GM21381 (cell line): ENCODE measurements at regions not wholly inside any gene's neighbourhood (a gene's known extent, or its start where the extent isn't known, plus 50 kb on each side); places are given as distances from the start of the nearest gene placed in this dataset.

Source experiments
- ATAC-seq: cut with Tn5 transposase; IDR thresholded peaks from one replicate; pipeline ENCODE4 v1.9.1; 2021; ENCODE audit warnings: mild to moderate bottlenecking, moderate library complexity; ENCODE audit not compliant: unreplicated experiment

DNA sequence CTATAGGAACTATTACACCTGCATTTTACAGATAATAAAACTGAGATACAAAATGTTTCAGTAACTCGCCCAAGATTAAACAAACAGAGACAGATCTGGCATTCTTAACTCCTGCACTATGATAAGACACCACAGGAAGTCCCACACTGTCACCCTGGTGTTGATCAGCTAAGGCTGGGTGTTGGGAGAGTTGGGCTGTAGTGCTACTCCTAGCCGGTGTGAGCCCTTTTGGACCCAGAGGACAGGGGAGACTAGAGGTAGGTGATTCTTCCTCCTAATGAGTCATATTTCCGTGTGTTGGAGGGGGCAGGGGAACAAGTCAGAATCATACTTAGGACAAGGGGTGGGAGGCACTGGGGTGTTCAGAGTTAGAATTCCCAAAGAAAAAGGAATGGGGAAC is 353.2 kb upstream of the TENM4 start:
- no peak for ATAC-seq

- no peak for ATAC-seq
These were observed 346.1 kb upstream of the TENM4 start for GRCh38 chr11:79786961-79787360.

DNA sequence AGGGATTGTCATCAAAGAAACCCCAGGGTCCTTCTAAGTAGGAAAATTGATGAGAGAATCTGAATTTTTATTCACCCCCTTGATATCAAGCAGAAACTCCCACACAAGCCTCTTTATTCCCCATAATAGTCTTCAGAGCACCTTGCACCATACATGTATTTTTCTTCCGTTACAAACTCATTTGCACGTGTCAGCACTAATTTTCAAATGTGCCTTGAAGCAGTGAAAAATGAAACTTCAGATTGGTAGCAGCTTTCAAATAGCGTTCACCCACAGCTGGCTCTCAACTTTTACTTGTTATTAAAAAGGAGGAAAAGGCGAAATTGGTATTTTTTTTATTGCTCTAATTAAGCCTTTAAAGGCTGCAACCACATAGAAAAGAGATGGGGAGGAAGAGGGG is 343.0 kb upstream of the TENM4 start:
- no peak for ATAC-seq

DNA sequence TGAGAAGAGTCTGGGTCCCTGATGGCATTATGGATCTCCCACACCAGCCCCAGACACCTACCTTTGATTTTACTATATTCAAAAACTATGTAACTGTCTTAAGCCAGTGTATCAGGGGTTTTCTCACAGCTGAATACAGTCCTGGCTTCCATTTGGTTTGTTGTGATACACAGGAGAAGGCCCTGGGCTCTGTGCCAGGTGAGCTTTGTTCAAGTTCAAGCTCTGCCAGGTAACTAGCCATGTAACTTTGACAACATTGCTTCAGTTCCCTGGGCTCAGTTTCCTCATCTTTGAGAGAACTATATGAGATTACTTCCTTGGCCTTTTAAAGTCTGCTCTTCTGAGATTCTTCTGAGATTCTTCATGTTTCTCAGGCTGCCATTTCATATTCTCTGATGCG is 327.5 kb upstream of the TENM4 start:
- ATAC-seq = no peak

- no peak for ATAC-seq
These were observed 321.6 kb upstream of the TENM4 start for GRCh38 chr11:79762279-79762921.

DNA sequence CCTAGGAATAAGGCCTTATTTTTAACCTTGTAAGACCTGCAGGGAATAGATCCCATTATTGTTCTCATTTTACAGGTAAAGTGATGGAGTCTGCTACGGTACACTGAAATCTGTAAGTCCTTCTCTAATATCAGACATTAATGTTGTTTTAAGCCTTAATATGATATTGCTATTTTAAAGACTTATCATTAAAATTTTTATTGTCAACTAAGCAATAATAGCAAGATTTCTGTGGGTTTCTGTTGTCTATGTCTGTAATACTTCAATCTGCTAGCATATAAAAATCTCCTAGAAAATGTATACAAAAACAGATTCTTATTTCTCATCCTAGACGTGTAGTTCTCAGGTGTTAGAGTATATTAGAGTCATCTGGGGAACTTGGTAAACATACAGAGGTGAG is 317.5 kb upstream of the TENM4 start:
- ATAC-seq = no peak

GRCh38 chr11:79747406-79747805 is 306.6 kb upstream of the TENM4 start:
- ATAC-seq = no peak

- ATAC-seq = no peak
These were observed 304.1 kb upstream of the TENM4 start for GRCh38 chr11:79744941-79745340.

- no peak for ATAC-seq
These were observed 301.3 kb upstream of the TENM4 start for GRCh38 chr11:79742176-79742575.

DNA sequence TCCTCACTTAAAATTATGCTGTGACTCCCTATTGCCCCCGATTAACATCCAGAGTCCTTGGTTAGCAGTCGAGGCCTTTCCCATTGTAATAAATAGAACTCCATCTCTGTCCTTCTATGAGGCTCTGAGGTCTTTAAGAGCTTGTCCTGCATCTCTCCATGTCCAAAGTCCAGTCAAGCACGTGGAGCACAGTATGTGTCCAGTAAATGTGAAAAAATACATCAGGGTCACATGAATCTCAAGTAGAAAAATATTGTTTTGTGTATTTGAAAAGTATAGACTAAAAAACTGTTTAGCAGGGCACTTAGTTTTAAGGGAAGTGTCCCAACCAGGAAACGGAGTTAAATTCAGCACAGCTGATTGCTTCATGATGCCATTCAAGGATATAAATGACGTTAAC is 298.8 kb upstream of the TENM4 start:
- no peak for ATAC-seq

DNA sequence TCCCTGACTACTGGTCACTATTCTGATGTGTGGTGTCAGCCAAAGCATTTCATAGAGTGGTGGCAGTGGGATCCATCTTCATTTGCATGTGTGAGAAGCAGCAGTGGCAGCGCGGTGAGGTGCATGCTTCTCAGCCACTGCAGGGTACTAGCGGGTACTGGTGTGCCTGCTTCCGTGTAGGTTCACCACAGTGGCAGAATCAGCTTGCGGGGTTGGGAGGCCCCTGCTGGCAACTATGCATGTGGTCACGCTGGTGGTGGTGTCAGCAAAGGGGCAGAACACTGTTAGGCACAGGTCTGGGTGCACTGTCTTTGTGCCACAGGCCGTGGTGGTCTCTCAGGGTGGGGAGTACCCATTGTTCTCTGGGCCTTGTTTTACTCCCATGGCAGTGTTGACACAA is 286.4 kb upstream of the TENM4 start:
- ATAC-seq = no peak

DNA sequence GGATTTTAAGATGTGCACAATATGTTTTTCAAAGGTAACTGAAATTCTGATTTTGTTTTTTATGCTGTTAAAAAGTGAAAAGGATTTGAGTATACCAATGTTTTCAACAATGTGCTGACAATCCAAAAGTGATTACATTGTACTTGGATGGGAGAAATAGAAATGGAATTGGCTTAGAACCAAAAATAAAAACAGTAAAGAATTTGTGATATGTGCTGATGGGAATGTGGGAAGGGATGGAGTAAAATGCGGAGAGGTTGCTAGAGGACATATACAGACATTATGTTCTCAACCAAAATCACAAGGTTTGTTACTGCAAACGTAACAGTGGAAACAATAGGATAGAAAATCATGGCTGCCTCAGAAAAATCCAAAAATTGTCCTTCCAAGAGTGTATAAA is 279.3 kb upstream of the TENM4 start:
- no peak for ATAC-seq

GRCh38 chr11:79708319-79708932 is 267.6 kb upstream of the TENM4 start:
- no peak for ATAC-seq

- no peak for ATAC-seq
These were observed 264.8 kb upstream of the TENM4 start for GRCh38 chr11:79705648-79706047.

DNA sequence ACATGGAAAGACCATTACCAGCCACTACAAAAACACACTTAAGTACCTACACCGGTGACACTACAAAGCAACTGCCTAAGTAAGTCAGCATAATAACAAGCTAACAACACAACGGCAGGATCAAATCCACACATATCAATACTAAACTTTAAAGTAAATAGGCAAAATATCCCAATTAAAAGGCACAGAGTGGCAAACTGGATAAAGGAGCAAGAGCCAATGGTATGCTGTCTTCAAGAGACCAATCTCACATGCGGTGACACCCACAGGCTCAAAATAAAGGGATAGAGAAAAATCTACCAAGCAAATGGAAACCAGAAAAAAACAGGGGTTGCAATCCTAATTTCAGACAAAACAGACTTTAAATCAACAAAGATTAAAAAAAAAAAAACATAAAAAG is 261.5 kb upstream of the TENM4 start:
- ATAC-seq = no peak

- ATAC-seq = no peak
These were observed 258.4 kb upstream of the TENM4 start for GRCh38 chr11:79699246-79699645.

- peak; percentile 50 for ATAC-seq
These were observed 257.1 kb upstream of the TENM4 start for GRCh38 chr11:79697905-79698304.

GRCh38 chr11:79694368-79694767 is 253.5 kb upstream of the TENM4 start:
- no peak for ATAC-seq

GRCh38 chr11:79691445-79691844 is 250.6 kb upstream of the TENM4 start:
- ATAC-seq = no peak

- no peak for ATAC-seq
These were observed 246.0 kb upstream of the TENM4 start for GRCh38 chr11:79686703-79687419.

DNA sequence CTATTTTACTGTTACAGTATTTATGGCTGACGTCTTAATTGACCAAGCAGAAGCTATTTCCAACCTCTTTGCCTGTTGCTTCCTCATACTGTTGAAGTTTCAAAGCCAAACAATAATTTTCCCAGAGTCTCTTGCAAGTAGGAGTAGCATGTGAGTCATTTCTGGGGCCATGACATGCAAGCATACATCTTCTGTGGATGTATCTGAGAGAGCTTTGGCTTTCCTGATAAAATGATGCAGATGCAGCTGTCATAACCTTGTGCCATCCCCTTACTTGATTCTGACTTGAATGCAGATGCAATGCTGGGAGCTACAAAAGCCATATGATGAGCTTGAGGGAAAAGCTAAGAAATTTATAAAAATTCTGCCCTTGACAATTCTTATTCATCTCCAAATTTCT is 243.1 kb upstream of the TENM4 start:
- no peak for ATAC-seq

GRCh38 chr11:79678780-79679452 is 238.1 kb upstream of the TENM4 start:
- no peak for ATAC-seq
